ENCODE measurements at regions not wholly inside any gene's neighbourhood (a gene's known extent, or its start where the extent isn't known, plus 50 kb on each side); places are given as distances from the start of the nearest gene placed in this dataset.

GRCh38 chr5:5652181-5652580 is 229.7 kb downstream of the ICE1 start:
- DNase-seq, result no peak

- DNase-seq, result no peak
These were observed 228.5 kb downstream of the ICE1 start for GRCh38 chr5:5650949-5651348.

GRCh38 chr5:5650242-5650641 is 227.8 kb downstream of the ICE1 start:
- DNase-seq, result no peak

GRCh38 chr5:5649641-5650040 is 227.2 kb downstream of the ICE1 start:
- DNase-seq, result no peak

GRCh38 chr5:5648694-5649093 is 226.2 kb downstream of the ICE1 start:
- DNase-seq, result no peak

- DNase-seq, result no peak
These were observed 223.4 kb downstream of the ICE1 start for GRCh38 chr5:5645891-5646290.

GRCh38 chr5:5645198-5645597 is 222.7 kb downstream of the ICE1 start:
- DNase-seq, result no peak

GRCh38 chr5:5644249-5644648 is 221.8 kb downstream of the ICE1 start:
- no peak for DNase-seq

GRCh38 chr5:5643481-5643880 is 221.0 kb downstream of the ICE1 start:
- DNase-seq, result no peak

- DNase-seq, result no peak
These were observed 215.7 kb downstream of the ICE1 start for GRCh38 chr5:5638211-5638610.

GRCh38 chr5:5637173-5637572 is 214.7 kb downstream of the ICE1 start:
- no peak for DNase-seq

- DNase-seq, result no peak
These were observed 212.3 kb downstream of the ICE1 start for GRCh38 chr5:5634817-5635216.

GRCh38 chr5:5633579-5633978 is 211.1 kb downstream of the ICE1 start:
- DNase-seq, result no peak

GRCh38 chr5:5632678-5633077 is 210.2 kb downstream of the ICE1 start:
- no peak for DNase-seq

GRCh38 chr5:5629607-5629978 is 207.1 kb downstream of the ICE1 start:
- no peak for DNase-seq

- no peak for DNase-seq
These were observed 206.6 kb downstream of the ICE1 start for GRCh38 chr5:5628866-5629606.

- no peak for DNase-seq
These were observed 203.9 kb downstream of the ICE1 start for GRCh38 chr5:5626412-5626811.

- no peak for DNase-seq
These were observed 203.0 kb downstream of the ICE1 start for GRCh38 chr5:5625491-5625890.

- no peak for DNase-seq
These were observed 200.9 kb downstream of the ICE1 start for GRCh38 chr5:5623397-5623796.

GRCh38 chr5:5622806-5623205 is 200.3 kb downstream of the ICE1 start:
- DNase-seq, result no peak

GRCh38 chr5:5619546-5619945 is 197.1 kb downstream of the ICE1 start:
- DNase-seq, result no peak

- no peak for DNase-seq
These were observed 194.5 kb downstream of the ICE1 start for GRCh38 chr5:5617024-5617423.

- DNase-seq, result no peak
These were observed 193.9 kb downstream of the ICE1 start for GRCh38 chr5:5616247-5616895.

- DNase-seq, result no peak
These were observed 193.1 kb downstream of the ICE1 start for GRCh38 chr5:5615569-5615968.
